Endodermal cell (in vitro differentiated cells): ENCODE measurements at regions not wholly inside any gene's neighbourhood (a gene's known extent, or its start where the extent isn't known, plus 50 kb on each side); places are given as distances from the start of the nearest gene placed in this dataset.

Source experiments
- DNase-seq: peaks from one replicate; pipeline ENCODE4 v3.0.0-alpha.2; 2017
- H3K27ac ChIP-seq: 2 replicates; pipeline ENCODE4 v1.5.1; 2013; ENCODE audit warnings: mild to moderate bottlenecking, low read depth, low read length, moderate library complexity
- H3K27me3 ChIP-seq: 2 replicates; pipeline ENCODE4 v1.6.1; 2013; ENCODE audit warnings: mild to moderate bottlenecking, low read length, moderate library complexity; ENCODE audit not compliant: insufficient read depth, control insufficient read depth, poor library complexity, severe bottlenecking
- H3K36me3 ChIP-seq: 2 replicates; pipeline ENCODE4 v1.7.0; 2013; ENCODE audit warnings: mild to moderate bottlenecking, low read length, moderate library complexity; ENCODE audit not compliant: control insufficient read depth, insufficient read depth
- H3K4me1 ChIP-seq: one replicate; pipeline ENCODE4 v1.7.0; 2013; ENCODE audit warnings: low read length; ENCODE audit not compliant: control insufficient read depth, insufficient read depth
- H3K4me3 ChIP-seq: 2 replicates; pipeline ENCODE4 v1.5.1; 2013; ENCODE audit warnings: mild to moderate bottlenecking, low read length, moderate library complexity
- H3K9ac ChIP-seq: 2 replicates; pipeline ENCODE4 v1.6.1; 2013; ENCODE audit warnings: mild to moderate bottlenecking, low read length, moderate library complexity; ENCODE audit not compliant: poor library complexity, severe bottlenecking; ENCODE audit errors: extremely low read depth
- H3K9me3 ChIP-seq: 2 replicates; pipeline ENCODE4 v1.6.1; 2013; ENCODE audit warnings: mild to moderate bottlenecking, low read length, moderate library complexity; ENCODE audit not compliant: control insufficient read depth
- H3K27ac Mint-ChIP-seq: 2 replicates; pipeline ENCODE4 v1.8.0; 2020; ENCODE audit warnings: mixed read lengths
- H3K27me3 Mint-ChIP-seq: 2 replicates; pipeline ENCODE4 v1.8.0; 2021; ENCODE audit warnings: mild to moderate bottlenecking, mixed read lengths; ENCODE audit not compliant: insufficient read depth
- H3K36me3 Mint-ChIP-seq: 2 replicates; pipeline ENCODE4 v1.8.0; 2020; ENCODE audit warnings: low read depth, mixed read lengths
- H3K4me1 Mint-ChIP-seq: 2 replicates; pipeline ENCODE4 v1.8.0; 2020; ENCODE audit warnings: mixed read lengths
- H3K4me3 Mint-ChIP-seq: 2 replicates; pipeline ENCODE4 v1.8.0; 2020; ENCODE audit warnings: mild to moderate bottlenecking, moderate library complexity, mixed read lengths
- H3K9me3 Mint-ChIP-seq: 2 replicates; pipeline ENCODE4 v1.8.0; 2020; ENCODE audit warnings: mild to moderate bottlenecking, mixed read lengths
- CTCF ChIP-seq: fragments of 200-600 bp; sonication (generic); conservative IDR thresholded peaks from 2 replicates; pipeline ENCODE4 v1.5.0; 2021; ENCODE audit warnings: antibody characterized with exemption, mild to moderate bottlenecking
- WGBS, 2 experiments: methylation state at CpG; one replicate each; pipeline versions ENCODE4 v1.1.5 to v1.1.7; 2013; ENCODE audit warnings: missing lambda C conversion rate in 2 of 2, mixed read lengths in 1 of 2; ENCODE audit not compliant: insufficient coverage in 1 of 2, insufficient read length in 1 of 2; 5-methylcytosine and 5-hydroxymethylcytosine counted together

GRCh38 chr7:46109437-46109836 lies 188.4 kb upstream of the IGFBP3 start:
- H3K36me3 Mint-ChIP-seq, result no peaks in the 10 kb centered on the region

GRCh38 chr7:46108272-46108671 lies 187.2 kb upstream of the IGFBP3 start:
- H3K36me3 ChIP-seq, result no peaks in the 10 kb centered on the region
- Mint-ChIP-seq H3K27ac (no peak overlapping the region), H3K36me3 (no peaks in the 10 kb centered on the region), H3K27me3 (peaks cover 2% of the 10 kb centered on the region), H3K4me3 (no peak overlapping the region), H3K4me1 (no peaks in the 10 kb centered on the region), H3K9me3 (no peaks in the 10 kb centered on the region)
- TF ChIP-seq CTCF, result no peak
- H3K4me1 ChIP-seq, result no peaks in the 10 kb centered on the region
- no peaks in the 10 kb centered on the region for H3K9me3 ChIP-seq
- no peaks in the 10 kb centered on the region for H3K27me3 ChIP-seq
- no peak overlapping the region for H3K4me3 ChIP-seq
- DNase-seq, result no peak
- H3K27ac ChIP-seq, result no peak overlapping the region
- WGBS, 2 experiments, result 88 to 100% methylated on average over 2 to 7 of the region's 7 CpGs
- no peak overlapping the region for H3K9ac ChIP-seq

More at GRCh38 chr7:46109437-46109836, 188.4 kb upstream of the IGFBP3 start:
- H3K27me3 ChIP-seq, result no peaks in the 10 kb centered on the region
- 92 to 100% methylated on average over 3 to 4 of the region's 4 CpGs for WGBS, 2 experiments
- Mint-ChIP-seq H3K4me1 (no peaks in the 10 kb centered on the region), H3K27ac (no peak overlapping the region), H3K27me3 (peaks cover 2% of the 10 kb centered on the region), H3K4me3 (no peak overlapping the region), H3K9me3 (no peaks in the 10 kb centered on the region)
- H3K27ac ChIP-seq, result no peak overlapping the region
- no peaks in the 10 kb centered on the region for H3K4me1 ChIP-seq
- H3K9ac ChIP-seq, result no peak overlapping the region
- H3K36me3 ChIP-seq, result no peaks in the 10 kb centered on the region
- no peak for TF ChIP-seq CTCF
- DNase-seq, result no peak
- H3K9me3 ChIP-seq, result no peaks in the 10 kb centered on the region
- no peak overlapping the region for H3K4me3 ChIP-seq

- H3K27me3 ChIP-seq, result no peaks in the 10 kb centered on the region
- Mint-ChIP-seq H3K9me3 (no peaks in the 10 kb centered on the region), H3K4me3 (no peak overlapping the region), H3K27me3 (peaks cover 2% of the 10 kb centered on the region), H3K4me1 (no peaks in the 10 kb centered on the region), H3K36me3 (no peaks in the 10 kb centered on the region), H3K27ac (no peak overlapping the region)
- no peak overlapping the region for H3K27ac ChIP-seq
- no peaks in the 10 kb centered on the region for H3K9me3 ChIP-seq
- H3K9ac ChIP-seq, result no peak overlapping the region
- H3K36me3 ChIP-seq, result no peaks in the 10 kb centered on the region
- H3K4me3 ChIP-seq, result no peak overlapping the region
- H3K4me1 ChIP-seq, result no peaks in the 10 kb centered on the region
- TF ChIP-seq CTCF, result no peak
- WGBS, 2 experiments, result 94 to 95% methylated on average over 2 to 7 of the region's 7 CpGs
- DNase-seq, result no peak
These were observed 186.6 kb upstream of the IGFBP3 start for GRCh38 chr7:46107610-46108217.
